Natural killer cell (primary cell): ENCODE measurements at regions not wholly inside any gene's neighbourhood (a gene's known extent, or its start where the extent isn't known, plus 50 kb on each side); places are given as distances from the start of the nearest gene placed in this dataset.

ENCODE experiments used
- ATAC-seq, 3 donors: fragments of 150-1000 bp in 2 of 3; fragments of 200-7000 bp in 1 of 3; cut with Tn5 transposase; 1 replicate in 1 of 3; 2 replicates in 2 of 3; pipeline ENCODE4 v1.10.0; 2021; ENCODE audit warnings: mild to moderate bottlenecking in 2 of 3, moderate library complexity in 2 of 3
- DNase-seq, 2 donors: peaks; one replicate each; pipeline versions ENCODE4 v3.0.0 to v3.0.0-alpha.2; 2013 to 2021; ENCODE audit warnings: mixed read lengths in 1 of 2
- H3K27ac ChIP-seq: one replicate; pipeline ENCODE4 v1.5.1; 2013; ENCODE audit warnings: mild to moderate bottlenecking, low read length
- H3K27me3 ChIP-seq: one replicate; pipeline ENCODE4 v1.6.1; 2013; ENCODE audit warnings: low read length; ENCODE audit not compliant: control insufficient read depth, insufficient read depth
- H3K36me3 ChIP-seq: one replicate; pipeline ENCODE4 v1.6.1; 2013; ENCODE audit warnings: low read length; ENCODE audit not compliant: control insufficient read depth, insufficient read depth
- H3K4me1 ChIP-seq: one replicate; pipeline ENCODE4 v1.6.1; 2013; ENCODE audit warnings: low read length; ENCODE audit not compliant: control insufficient read depth, insufficient read depth
- H3K4me3 ChIP-seq: one replicate; pipeline ENCODE4 v1.5.1; 2013; ENCODE audit warnings: low read length
- H3K9me3 ChIP-seq: one replicate; pipeline ENCODE4 v1.6.1; 2013; ENCODE audit warnings: low read length; ENCODE audit not compliant: control insufficient read depth, insufficient read depth
- H3K27ac Mint-ChIP-seq, 2 donors: one replicate each; pipeline ENCODE4 v1.8.0; 2022; ENCODE audit warnings: mild to moderate bottlenecking in 2 of 2, mixed read lengths in 2 of 2, moderate library complexity in 1 of 2
- H3K27me3 Mint-ChIP-seq, 2 donors: one replicate each; pipeline ENCODE4 v1.8.0; 2022; ENCODE audit warnings: low read depth in 2 of 2, mixed read lengths in 2 of 2
- H3K36me3 Mint-ChIP-seq: one replicate; pipeline ENCODE4 v1.8.0; 2022; ENCODE audit warnings: mixed read lengths
- H3K4me1 Mint-ChIP-seq, 2 donors: one replicate each; pipeline ENCODE4 v1.8.0; 2022; ENCODE audit warnings: mixed read lengths in 2 of 2
- H3K4me3 Mint-ChIP-seq: one replicate; pipeline ENCODE4 v1.8.0; 2022; ENCODE audit warnings: mild to moderate bottlenecking, moderate library complexity, mixed read lengths
- H3K9me3 Mint-ChIP-seq, 2 donors: one replicate each; pipeline ENCODE4 v1.8.0; 2022; ENCODE audit warnings: mixed read lengths in 2 of 2
- CTCF ChIP-seq: fragments of 200-600 bp; IDR thresholded peaks from one replicate; pipeline ENCODE4 v1.8.0; 2022; ENCODE audit warnings: antibody characterized with exemption
- WGBS: methylation state at CpG from one replicate; pipeline ENCODE4 v1.1.7; 2013; ENCODE audit warnings: missing lambda C conversion rate; ENCODE audit not compliant: insufficient coverage; 5-methylcytosine and 5-hydroxymethylcytosine counted together
- intact Hi-C: fragments of 100-400 bp; cut with micrococcal nuclease; formaldehyde crosslinking; loops from one replicate; pipeline ENCODE4 v1.14.2; 2022

GRCh38 chr9:135349212-135350002 lies 130.2 kb upstream of the PPP1R26 start:
- WGBS: 85% methylated on average over 22 of the region's 22 CpGs
- H3K27me3 Mint-ChIP-seq: peaks cover 0 to 8% of the 10 kb centered on the region in 2 donors
- no peaks in the 10 kb centered on the region for H3K36me3 Mint-ChIP-seq
- intact Hi-C loops: loop anchor here (10.0 kb wide), 1 partner anchor 255 kb away; no protein-coding TSS in a partner anchor
- H3K4me3 Mint-ChIP-seq: no peak overlapping the region
- no peak for DNase-seq
- ATAC-seq: no peak
- H3K27me3 ChIP-seq: no peaks in the 10 kb centered on the region
- H3K27ac Mint-ChIP-seq: no peak overlapping the region
- H3K9me3 Mint-ChIP-seq: no peaks in the 10 kb centered on the region
- H3K27ac ChIP-seq: no peak overlapping the region
- H3K36me3 ChIP-seq: no peaks in the 10 kb centered on the region
- no peaks in the 10 kb centered on the region for H3K4me1 Mint-ChIP-seq
- TF ChIP-seq CTCF: no peak
- H3K4me1 ChIP-seq: no peaks in the 10 kb centered on the region
- no peak overlapping the region for H3K4me3 ChIP-seq
- H3K9me3 ChIP-seq: no peaks in the 10 kb centered on the region

- Mint-ChIP-seq H3K27me3 (peaks cover 0 to 8% of the 10 kb centered on the region in 2 donors), H3K4me1 (no peaks in the 10 kb centered on the region), H3K4me3 (no peak overlapping the region), H3K27ac (no peak overlapping the region), H3K9me3 (no peaks in the 10 kb centered on the region), H3K36me3 (no peaks in the 10 kb centered on the region)
- no peak for DNase-seq
- Histone ChIP-seq H3K36me3 (no peaks in the 10 kb centered on the region), H3K27me3 (no peaks in the 10 kb centered on the region), H3K4me3 (no peak overlapping the region), H3K9me3 (no peaks in the 10 kb centered on the region), H3K27ac (no peak overlapping the region), H3K4me1 (no peaks in the 10 kb centered on the region)
- no peak for ATAC-seq
- 89% methylated on average over 12 of the region's 12 CpGs for WGBS
- no peak for TF ChIP-seq CTCF
- intact Hi-C loops: no loop called here
Observed at GRCh38 chr9:135350003-135350315, 129.6 kb upstream of the PPP1R26 start.

GRCh38 chr9:135353935-135354334 lies 125.6 kb upstream of the PPP1R26 start:
- DNase-seq: no peak
- no peaks in the 10 kb centered on the region for H3K36me3 ChIP-seq
- 93% methylated on average over 13 of the region's 14 CpGs for WGBS
- H3K27ac ChIP-seq: no peak overlapping the region
- Mint-ChIP-seq H3K4me3 (no peak overlapping the region), H3K36me3 (no peaks in the 10 kb centered on the region), H3K4me1 (peaks cover 1% of the 10 kb centered on the region in 2 donors), H3K27me3 (peaks cover 0 to 8% of the 10 kb centered on the region in 2 donors), H3K9me3 (no peaks in the 10 kb centered on the region), H3K27ac (no peak overlapping the region)
- no peaks in the 10 kb centered on the region for H3K9me3 ChIP-seq
- no peak for TF ChIP-seq CTCF
- intact Hi-C loops: no loop called here
- H3K4me3 ChIP-seq: no peak overlapping the region
- H3K4me1 ChIP-seq: no peaks in the 10 kb centered on the region
- H3K27me3 ChIP-seq: no peaks in the 10 kb centered on the region
- no peak for ATAC-seq

- H3K27me3 ChIP-seq: no peaks in the 10 kb centered on the region
- H3K4me3 ChIP-seq: no peak overlapping the region
- no peak for DNase-seq
- no peaks in the 10 kb centered on the region for H3K36me3 Mint-ChIP-seq
- no peak overlapping the region for H3K27ac ChIP-seq
- no peak for ATAC-seq
- no peak overlapping the region for H3K27ac Mint-ChIP-seq
- no peak overlapping the region for H3K4me3 Mint-ChIP-seq
- H3K9me3 ChIP-seq: no peaks in the 10 kb centered on the region
- H3K4me1 ChIP-seq: peaks cover 8% of the 10 kb centered on the region
- WGBS: 85% methylated on average over 19 of the region's 19 CpGs
- intact Hi-C loops: no loop called here
- no peaks in the 10 kb centered on the region for H3K9me3 Mint-ChIP-seq
- H3K36me3 ChIP-seq: no peaks in the 10 kb centered on the region
- H3K4me1 Mint-ChIP-seq: peaks cover 8 to 16% of the 10 kb centered on the region in 2 donors
- TF ChIP-seq CTCF: no peak
- H3K27me3 Mint-ChIP-seq: peaks cover 0 to under 1% of the 10 kb centered on the region in 2 donors
Observed at GRCh38 chr9:135355521-135356011, 124.0 kb upstream of the PPP1R26 start.
